ENCODE measurements at regions not wholly inside any gene's neighbourhood (a gene's known extent, or its start where the extent isn't known, plus 50 kb on each side); places are given as distances from the start of the nearest gene placed in this dataset.

DNA sequence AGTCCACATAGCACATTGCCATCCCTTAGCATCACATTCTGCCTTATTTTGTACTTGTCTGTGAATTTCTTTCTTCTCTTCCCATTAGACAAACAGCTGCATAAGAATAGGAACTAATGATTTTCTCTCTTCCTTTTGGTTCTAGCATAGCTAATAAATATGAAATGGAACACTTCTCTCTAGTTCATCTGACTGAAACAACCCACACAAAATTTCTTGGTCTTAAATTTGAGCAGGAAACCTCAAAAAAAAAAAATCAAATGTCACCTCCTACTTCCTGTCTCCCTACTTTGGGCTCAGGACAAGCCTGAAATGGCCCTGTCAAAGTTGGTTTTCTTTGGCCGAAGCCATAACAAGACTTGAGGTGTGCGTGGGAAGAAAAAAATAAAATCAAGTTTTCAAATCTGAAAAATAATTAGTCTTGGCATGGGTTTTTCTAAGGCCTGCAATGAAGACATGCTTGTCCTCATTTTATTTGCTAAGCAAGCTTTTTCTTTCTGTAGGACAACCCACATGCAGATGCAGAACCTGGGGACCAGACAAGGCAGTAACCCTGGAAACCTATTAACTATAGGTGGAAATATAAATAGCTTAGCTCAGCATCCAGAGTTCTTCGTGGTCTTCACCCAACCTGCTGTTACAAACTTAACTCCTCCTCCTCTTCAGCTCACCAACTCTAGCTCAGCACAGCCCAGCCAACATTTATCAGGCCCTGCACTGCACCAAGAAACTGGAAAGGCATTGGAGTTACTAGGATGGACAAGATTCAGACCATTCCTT lies 523.5 kb upstream of the KLF4 start:
- ChIA-PET CTCF (no interaction called here), POLR2A (no interaction called here)
- Histone ChIP-seq H3K36me3 (ENCODE audit: control insufficient read depth, insufficient read depth, low read length) (no peaks in the 10 kb centered on the region), H3K4me1 (no peaks in the 10 kb centered on the region), H3K9me3 (no peaks in the 10 kb centered on the region), H3K27me3 (replicated peaks; ENCODE audit: control insufficient read depth, insufficient read depth, low read length) (no peaks in the 10 kb centered on the region), H3K4me3 (ENCODE audit: low read depth, low read length) (no peak overlapping the region)
- H3K9me3 Mint-ChIP-seq (ENCODE audit: unreplicated experiment): no peaks in the 10 kb centered on the region
- DNase-seq: no peak
- no peaks in the 10 kb centered on the region for H3K36me3 Mint-ChIP-seq (ENCODE audit: insufficient read depth, unreplicated experiment)
- no TSS peak for BruUV-seq (replicated peaks)
- TF ChIP-seq CTCF (IDR thresholded peaks at IDR 0.05; ENCODE audit: insufficient read depth in 1 of 2, low read depth in 1 of 2, low read length in 1 of 2, severe bottlenecking in 1 of 2, unreplicated experiment in 1 of 2): no peak
- intact Hi-C loops (cut with micrococcal nuclease; ENCODE audit: unreplicated experiment): no loop called here
- no peak overlapping the region for H3K4me3 Mint-ChIP-seq (ENCODE audit: unreplicated experiment)
- H3K27me3 Mint-ChIP-seq (ENCODE audit: insufficient read depth, unreplicated experiment): no peaks in the 10 kb centered on the region
- H3K27ac Mint-ChIP-seq (ENCODE audit: unreplicated experiment): no peak overlapping the region
- H3K4me1 Mint-ChIP-seq (ENCODE audit: low read depth, unreplicated experiment): no peaks in the 10 kb centered on the region

- no TSS peak for BruUV-seq (replicated peaks)
These were observed 522.8 kb upstream of the KLF4 start for GRCh38 chr9:108012405-108012804.

DNA sequence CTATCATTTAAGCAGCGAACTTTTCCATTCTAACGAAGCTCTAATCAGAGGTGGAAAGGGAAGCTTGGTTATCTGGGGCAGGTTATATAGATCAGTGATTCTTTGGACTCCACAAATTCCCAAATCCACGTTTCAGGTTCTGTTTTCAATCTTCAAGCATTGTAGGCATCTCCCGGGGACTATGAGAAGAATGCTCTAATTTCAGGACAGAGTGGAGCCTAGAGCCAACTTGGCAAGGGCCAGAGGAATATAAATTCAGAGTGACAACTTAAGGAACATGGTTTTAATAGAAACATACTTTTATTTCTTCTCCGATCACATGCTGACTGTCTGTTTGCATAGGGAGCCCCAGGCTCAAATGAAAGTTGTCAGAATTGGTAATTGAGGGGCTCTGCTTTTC lies 514.0 kb upstream of the KLF4 start:
- H3K27ac Mint-ChIP-seq (ENCODE audit: unreplicated experiment): no peak overlapping the region
- CTCF ChIA-PET: no interaction called here

More at GRCh38 chr9:108012405-108012804, 522.8 kb upstream of the KLF4 start:
- Mint-ChIP-seq H3K27me3 (ENCODE audit: insufficient read depth, unreplicated experiment) (no peaks in the 10 kb centered on the region), H3K36me3 (ENCODE audit: insufficient read depth, unreplicated experiment) (no peaks in the 10 kb centered on the region), H3K4me1 (ENCODE audit: low read depth, unreplicated experiment) (no peaks in the 10 kb centered on the region), H3K27ac (ENCODE audit: unreplicated experiment) (no peak overlapping the region), H3K9me3 (ENCODE audit: unreplicated experiment) (no peaks in the 10 kb centered on the region), H3K4me3 (ENCODE audit: unreplicated experiment) (no peak overlapping the region)
- Histone ChIP-seq H3K9me3 (no peaks in the 10 kb centered on the region), H3K36me3 (ENCODE audit: control insufficient read depth, insufficient read depth, low read length) (no peaks in the 10 kb centered on the region), H3K4me1 (no peaks in the 10 kb centered on the region), H3K27me3 (replicated peaks; ENCODE audit: control insufficient read depth, insufficient read depth, low read length) (no peaks in the 10 kb centered on the region), H3K4me3 (ENCODE audit: low read depth, low read length) (no peak overlapping the region)
- POLR2A ChIA-PET: no interaction called here
- intact Hi-C loops (cut with micrococcal nuclease; ENCODE audit: unreplicated experiment): no loop called here
- CTCF ChIA-PET: no interaction called here
- DNase-seq: no peak
- TF ChIP-seq CTCF (IDR thresholded peaks at IDR 0.05; ENCODE audit: insufficient read depth in 1 of 2, low read depth in 1 of 2, low read length in 1 of 2, severe bottlenecking in 1 of 2, unreplicated experiment in 1 of 2): no peak

More for the DNA sequence above, 514.0 kb upstream of the KLF4 start:
- intact Hi-C loops (cut with micrococcal nuclease; ENCODE audit: unreplicated experiment): no loop called here
- no TSS peak for BruUV-seq (replicated peaks)
- Histone ChIP-seq H3K9me3 (no peaks in the 10 kb centered on the region), H3K36me3 (ENCODE audit: control insufficient read depth, insufficient read depth, low read length) (no peaks in the 10 kb centered on the region), H3K27me3 (replicated peaks; ENCODE audit: control insufficient read depth, insufficient read depth, low read length) (no peaks in the 10 kb centered on the region), H3K4me3 (ENCODE audit: low read depth, low read length) (no peak overlapping the region), H3K4me1 (peaks cover 7% of the 10 kb centered on the region; the same call in 1 of the 2 replicates)
- no peak for DNase-seq
- Mint-ChIP-seq H3K36me3 (ENCODE audit: insufficient read depth, unreplicated experiment) (no peaks in the 10 kb centered on the region), H3K9me3 (ENCODE audit: unreplicated experiment) (no peaks in the 10 kb centered on the region), H3K27me3 (ENCODE audit: insufficient read depth, unreplicated experiment) (peaks cover 10% of the 10 kb centered on the region), H3K4me1 (ENCODE audit: low read depth, unreplicated experiment) (peaks cover 6% of the 10 kb centered on the region), H3K4me3 (ENCODE audit: unreplicated experiment) (no peak overlapping the region)
- TF ChIP-seq CTCF (IDR thresholded peaks at IDR 0.05; ENCODE audit: insufficient read depth in 1 of 2, low read depth in 1 of 2, low read length in 1 of 2, severe bottlenecking in 1 of 2, unreplicated experiment in 1 of 2): no peak
- POLR2A ChIA-PET: interaction anchor here (0.7 kb wide), 1 partner anchor 499 kb away, joined by 3 read pairs; no protein-coding TSS in a partner anchor

All from Caco-2 (cell line).